ENCODE measurements at regions not wholly inside any gene's neighbourhood (a gene's known extent, or its start where the extent isn't known, plus 50 kb on each side); places are given as distances from the start of the nearest gene placed in this dataset.

DNA sequence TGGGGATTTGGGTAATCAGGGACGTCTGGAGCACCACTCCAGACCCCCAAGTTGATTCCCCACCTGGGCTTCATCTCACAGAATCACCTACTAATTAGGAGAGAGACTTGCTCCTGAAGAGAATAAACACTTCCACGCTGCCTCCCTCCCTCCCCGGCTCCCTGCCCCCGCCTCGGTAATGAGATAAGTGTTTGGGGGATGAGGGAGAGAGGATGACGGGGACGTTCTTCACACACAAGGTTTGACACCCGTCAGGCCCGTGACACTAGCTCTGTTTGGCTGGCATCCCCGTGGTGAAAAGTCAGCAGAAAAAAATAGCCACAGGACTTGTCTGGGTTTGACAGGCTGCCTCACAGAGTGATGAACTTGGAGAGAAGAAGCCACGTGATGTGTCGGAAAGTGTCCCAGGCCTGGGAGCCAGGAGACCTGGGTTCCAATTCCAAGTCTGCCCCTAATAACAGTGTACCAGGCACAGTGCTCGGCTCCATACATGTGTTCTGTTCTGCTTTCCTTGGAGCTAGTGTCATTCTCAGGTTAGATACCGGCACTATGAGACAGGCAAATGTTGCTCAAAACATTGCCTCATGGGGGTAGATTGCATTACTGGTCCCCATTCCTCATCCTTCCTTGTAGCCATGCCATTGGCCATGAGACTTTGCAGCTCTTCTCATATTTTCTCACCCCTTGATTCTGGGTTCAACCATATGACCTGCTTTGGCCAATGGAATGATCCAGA lies 578.0 kb downstream of the BCOR start:
- Histone ChIP-seq H3K27me3 (ENCODE audit: control insufficient read depth in 4 of 4, insufficient read depth in 4 of 4, low read length in 3 of 4) (no peaks in the 10 kb centered on the region), H3K4me1 (ENCODE audit: control insufficient read depth in 4 of 4, insufficient read depth in 4 of 4, low read length in 3 of 4) (peaks cover 0 to 4% (median 1%) of the 10 kb centered on the region in 4 donors), H3K36me3 (ENCODE audit: control insufficient read depth in 4 of 4, insufficient read depth in 3 of 4, low read depth in 1 of 4, low read length in 3 of 4) (no peaks in the 10 kb centered on the region), H3K9ac (ENCODE audit: low read depth in 1 of 2, low read length in 2 of 2) (no peak overlapping the region), H3K27ac (ENCODE audit: low read depth in 1 of 2, low read length in 2 of 2) (no peak overlapping the region), H3K4me3 (ENCODE audit: low read depth in 1 of 3, low read length in 3 of 3) (no peak overlapping the region), H3K9me3 (ENCODE audit: control insufficient read depth in 4 of 4, low read length in 3 of 4) (peaks cover 0 to 4% (median 1%) of the 10 kb centered on the region in 4 donors)
- 50% methylated on average over 14 of the region's 14 CpGs for WGBS
- DNase-seq (ENCODE audit: low spot score), result no peak
- TF ChIP-seq YY1 (IDR thresholded peaks at IDR 0.05), result no peak
- TF ChIP-seq HNF4A (conservative IDR thresholded peaks at IDR 0.05), result no peak

DNA sequence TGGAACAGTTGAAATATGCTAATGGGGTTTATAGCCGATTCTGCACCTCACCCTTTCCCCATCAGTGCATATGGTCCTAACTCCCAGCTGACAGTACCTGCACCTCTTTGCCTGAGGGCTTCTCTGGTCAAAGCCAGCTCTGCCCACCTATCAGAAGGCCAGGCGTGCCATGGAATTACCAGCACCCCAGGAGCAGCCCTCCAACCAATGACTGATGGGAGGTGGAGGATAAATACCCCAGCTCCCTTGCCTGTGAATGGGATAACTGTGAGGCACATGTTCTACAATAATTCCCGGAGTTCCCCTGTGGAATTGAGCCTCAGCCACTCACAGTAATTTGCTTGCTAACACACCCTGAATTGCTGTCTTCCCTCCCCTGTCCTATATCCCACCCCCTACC lies 572.0 kb downstream of the BCOR start:
- WGBS, result 61% methylated on average over 3 of the region's 3 CpGs
- H3K9ac ChIP-seq (ENCODE audit: low read depth in 1 of 2, low read length in 2 of 2), result no peak overlapping the region
- no peak for DNase-seq (ENCODE audit: low spot score)
- TF ChIP-seq, protein P1, sequence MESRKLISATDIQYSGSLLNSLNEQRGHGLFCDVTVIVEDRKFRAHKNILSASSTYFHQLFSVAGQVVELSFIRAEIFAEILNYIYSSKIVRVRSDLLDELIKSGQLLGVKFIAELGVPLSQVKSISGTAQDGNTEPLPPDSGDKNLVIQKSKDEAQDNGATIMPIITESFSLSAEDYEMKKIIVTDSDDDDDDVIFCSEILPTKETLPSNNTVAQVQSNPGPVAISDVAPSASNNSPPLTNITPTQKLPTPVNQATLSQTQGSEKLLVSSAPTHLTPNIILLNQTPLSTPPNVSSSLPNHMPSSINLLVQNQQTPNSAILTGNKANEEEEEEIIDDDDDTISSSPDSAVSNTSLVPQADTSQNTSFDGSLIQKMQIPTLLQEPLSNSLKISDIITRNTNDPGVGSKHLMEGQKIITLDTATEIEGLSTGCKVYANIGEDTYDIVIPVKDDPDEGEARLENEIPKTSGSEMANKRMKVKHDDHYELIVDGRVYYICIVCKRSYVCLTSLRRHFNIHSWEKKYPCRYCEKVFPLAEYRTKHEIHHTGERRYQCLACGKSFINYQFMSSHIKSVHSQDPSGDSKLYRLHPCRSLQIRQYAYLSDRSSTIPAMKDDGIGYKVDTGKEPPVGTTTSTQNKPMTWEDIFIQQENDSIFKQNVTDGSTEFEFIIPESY (IDR thresholded peaks at IDR 0.05), result no peak
- TF ChIP-seq, protein P2, sequence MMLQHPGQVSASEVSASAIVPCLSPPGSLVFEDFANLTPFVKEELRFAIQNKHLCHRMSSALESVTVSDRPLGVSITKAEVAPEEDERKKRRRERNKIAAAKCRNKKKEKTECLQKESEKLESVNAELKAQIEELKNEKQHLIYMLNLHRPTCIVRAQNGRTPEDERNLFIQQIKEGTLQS (IDR thresholded peaks at IDR 0.05), result no peak
- TF ChIP-seq JUND (IDR thresholded peaks at IDR 0.05), result no peak
- TF ChIP-seq, protein P3, sequence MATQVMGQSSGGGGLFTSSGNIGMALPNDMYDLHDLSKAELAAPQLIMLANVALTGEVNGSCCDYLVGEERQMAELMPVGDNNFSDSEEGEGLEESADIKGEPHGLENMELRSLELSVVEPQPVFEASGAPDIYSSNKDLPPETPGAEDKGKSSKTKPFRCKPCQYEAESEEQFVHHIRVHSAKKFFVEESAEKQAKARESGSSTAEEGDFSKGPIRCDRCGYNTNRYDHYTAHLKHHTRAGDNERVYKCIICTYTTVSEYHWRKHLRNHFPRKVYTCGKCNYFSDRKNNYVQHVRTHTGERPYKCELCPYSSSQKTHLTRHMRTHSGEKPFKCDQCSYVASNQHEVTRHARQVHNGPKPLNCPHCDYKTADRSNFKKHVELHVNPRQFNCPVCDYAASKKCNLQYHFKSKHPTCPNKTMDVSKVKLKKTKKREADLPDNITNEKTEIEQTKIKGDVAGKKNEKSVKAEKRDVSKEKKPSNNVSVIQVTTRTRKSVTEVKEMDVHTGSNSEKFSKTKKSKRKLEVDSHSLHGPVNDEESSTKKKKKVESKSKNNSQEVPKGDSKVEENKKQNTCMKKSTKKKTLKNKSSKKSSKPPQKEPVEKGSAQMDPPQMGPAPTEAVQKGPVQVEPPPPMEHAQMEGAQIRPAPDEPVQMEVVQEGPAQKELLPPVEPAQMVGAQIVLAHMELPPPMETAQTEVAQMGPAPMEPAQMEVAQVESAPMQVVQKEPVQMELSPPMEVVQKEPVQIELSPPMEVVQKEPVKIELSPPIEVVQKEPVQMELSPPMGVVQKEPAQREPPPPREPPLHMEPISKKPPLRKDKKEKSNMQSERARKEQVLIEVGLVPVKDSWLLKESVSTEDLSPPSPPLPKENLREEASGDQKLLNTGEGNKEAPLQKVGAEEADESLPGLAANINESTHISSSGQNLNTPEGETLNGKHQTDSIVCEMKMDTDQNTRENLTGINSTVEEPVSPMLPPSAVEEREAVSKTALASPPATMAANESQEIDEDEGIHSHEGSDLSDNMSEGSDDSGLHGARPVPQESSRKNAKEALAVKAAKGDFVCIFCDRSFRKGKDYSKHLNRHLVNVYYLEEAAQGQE (IDR thresholded peaks at IDR 0.05), result no peak
- H3K36me3 ChIP-seq (ENCODE audit: control insufficient read depth in 4 of 4, insufficient read depth in 3 of 4, low read depth in 1 of 4, low read length in 3 of 4), result no peaks in the 10 kb centered on the region
- peaks cover 0 to 3% (median 0%) of the 10 kb centered on the region in 4 donors for H3K27me3 ChIP-seq (ENCODE audit: control insufficient read depth in 4 of 4, insufficient read depth in 4 of 4, low read length in 3 of 4)
- H3K9me3 ChIP-seq (ENCODE audit: control insufficient read depth in 4 of 4, low read length in 3 of 4), result peaks cover 0 to 4% (median 1%) of the 10 kb centered on the region in 4 donors
- H3K4me3 ChIP-seq (ENCODE audit: low read depth in 1 of 3, low read length in 3 of 3), result no peak overlapping the region
- no peaks in the 10 kb centered on the region for H3K4me1 ChIP-seq (ENCODE audit: control insufficient read depth in 4 of 4, insufficient read depth in 4 of 4, low read length in 3 of 4)
- no peak overlapping the region for H3K27ac ChIP-seq (ENCODE audit: low read depth in 1 of 2, low read length in 2 of 2)

DNA sequence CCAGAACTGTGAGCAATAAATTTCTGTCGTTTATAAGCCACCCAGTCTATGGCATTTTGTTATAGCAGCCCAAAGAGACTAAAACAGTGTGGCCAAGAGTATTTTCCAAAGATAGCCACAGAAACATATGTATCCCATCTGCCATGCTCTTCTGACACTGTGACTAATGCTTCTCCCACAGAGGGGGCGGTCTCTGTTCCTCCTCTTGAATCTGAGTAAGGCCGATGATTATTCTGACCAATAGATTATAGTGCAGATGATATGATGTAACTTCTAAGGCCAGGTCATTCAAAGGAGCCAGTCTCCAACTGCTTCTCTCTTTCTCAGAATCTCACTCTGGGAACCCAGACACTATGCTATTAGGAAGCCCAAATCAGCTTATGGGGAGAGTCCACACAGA lies 570.7 kb downstream of the BCOR start:
- no peaks in the 10 kb centered on the region for H3K4me1 ChIP-seq (ENCODE audit: control insufficient read depth in 4 of 4, insufficient read depth in 4 of 4, low read length in 3 of 4)
- H3K4me3 ChIP-seq (ENCODE audit: low read depth in 1 of 3, low read length in 3 of 3), result no peak overlapping the region
- H3K27ac ChIP-seq (ENCODE audit: low read depth in 1 of 2, low read length in 2 of 2), result no peak overlapping the region
- H3K9ac ChIP-seq (ENCODE audit: low read depth in 1 of 2, low read length in 2 of 2), result no peak overlapping the region
- DNase-seq (ENCODE audit: low spot score), result no peak
- H3K36me3 ChIP-seq (ENCODE audit: control insufficient read depth in 4 of 4, insufficient read depth in 3 of 4, low read depth in 1 of 4, low read length in 3 of 4), result no peaks in the 10 kb centered on the region
- WGBS, result 79% methylated on average over 3 of the region's 3 CpGs
- peaks cover 0 to 3% (median 0%) of the 10 kb centered on the region in 4 donors for H3K27me3 ChIP-seq (ENCODE audit: control insufficient read depth in 4 of 4, insufficient read depth in 4 of 4, low read length in 3 of 4)
- TF ChIP-seq, protein P3 (IDR thresholded peaks at IDR 0.05), result no peak
- TF ChIP-seq TAF1 (conservative IDR thresholded peaks at IDR 0.05) (no peak), GABPA (IDR thresholded peaks at IDR 0.05 in 1 of 2, conservative IDR thresholded peaks at IDR 0.05 in 1 of 2) (no peak), RXRA (IDR thresholded peaks at IDR 0.05) (no peak)
- H3K9me3 ChIP-seq (ENCODE audit: control insufficient read depth in 4 of 4, low read length in 3 of 4), result peaks cover 0 to 7% (median 3%) of the 10 kb centered on the region in 4 donors
